SK-N-MC (cell line): ENCODE measurements at regions not wholly inside any gene's neighbourhood (a gene's known extent, or its start where the extent isn't known, plus 50 kb on each side); places are given as distances from the start of the nearest gene placed in this dataset.

Experiments
- EZH2 ChIP-seq: fragments of 200-600 bp; sonication (generic); IDR thresholded peaks from one replicate; pipeline ENCODE4 v1.6.1; 2017; ENCODE audit warnings: antibody characterized with exemption
- POLR2AphosphoS5 ChIP-seq: IDR thresholded peaks from 2 replicates; pipeline ENCODE4 v1.6.1; 2012; ENCODE audit warnings: mild to moderate bottlenecking, low read depth, low read length, borderline replicate concordance

DNA sequence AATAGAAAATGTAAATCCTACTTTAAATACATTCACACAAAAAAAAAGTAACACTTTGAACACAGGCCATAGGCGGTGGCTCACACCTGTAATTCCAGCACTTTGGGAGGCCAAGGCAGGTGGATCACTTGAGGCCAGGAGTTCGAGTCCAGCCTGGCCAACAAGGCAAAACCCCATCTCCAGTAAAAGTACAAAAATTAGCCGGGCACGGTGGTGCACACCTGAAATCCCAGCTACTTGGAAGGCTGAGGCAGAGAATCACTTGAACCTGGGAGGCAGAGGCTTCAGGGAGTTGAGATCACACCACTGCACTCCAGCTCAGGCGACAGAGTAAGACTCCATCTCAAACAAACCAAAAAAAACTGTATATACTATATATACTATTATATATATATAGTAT, 303.6 kb downstream of the BCL11A start:
- TF ChIP-seq EZH2, result no peak
- no peak for TF ChIP-seq POLR2AphosphoS5
